ENCODE measurements at regions not wholly inside any gene's neighbourhood (a gene's known extent, or its start where the extent isn't known, plus 50 kb on each side); places are given as distances from the start of the nearest gene placed in this dataset.

DNA sequence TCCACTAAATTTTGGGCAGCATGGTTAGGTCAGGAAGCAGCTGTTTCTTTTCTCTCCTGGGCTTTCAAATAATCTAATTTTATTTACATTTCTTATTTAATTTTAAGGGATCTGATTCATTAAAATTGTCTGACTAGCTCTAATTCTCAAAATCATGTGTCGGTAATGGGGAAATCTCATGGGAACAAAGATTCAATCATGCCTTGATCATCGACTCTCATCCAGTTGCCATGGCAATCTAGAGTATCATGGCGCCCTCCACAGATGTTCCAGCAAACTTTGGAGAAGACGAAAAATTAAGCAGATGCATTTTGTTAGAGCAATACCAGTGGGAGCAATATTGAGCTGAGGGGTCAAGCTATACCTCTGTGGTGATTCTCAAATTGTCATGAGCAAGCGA is 358.0 kb upstream of the CDH4 start:
- H3K4me3 ChIP-seq (ENCODE audit: low read length): no peak overlapping the region
- DNase-seq (ENCODE audit: low read depth): no peak
- TF ChIP-seq, protein P1, sequence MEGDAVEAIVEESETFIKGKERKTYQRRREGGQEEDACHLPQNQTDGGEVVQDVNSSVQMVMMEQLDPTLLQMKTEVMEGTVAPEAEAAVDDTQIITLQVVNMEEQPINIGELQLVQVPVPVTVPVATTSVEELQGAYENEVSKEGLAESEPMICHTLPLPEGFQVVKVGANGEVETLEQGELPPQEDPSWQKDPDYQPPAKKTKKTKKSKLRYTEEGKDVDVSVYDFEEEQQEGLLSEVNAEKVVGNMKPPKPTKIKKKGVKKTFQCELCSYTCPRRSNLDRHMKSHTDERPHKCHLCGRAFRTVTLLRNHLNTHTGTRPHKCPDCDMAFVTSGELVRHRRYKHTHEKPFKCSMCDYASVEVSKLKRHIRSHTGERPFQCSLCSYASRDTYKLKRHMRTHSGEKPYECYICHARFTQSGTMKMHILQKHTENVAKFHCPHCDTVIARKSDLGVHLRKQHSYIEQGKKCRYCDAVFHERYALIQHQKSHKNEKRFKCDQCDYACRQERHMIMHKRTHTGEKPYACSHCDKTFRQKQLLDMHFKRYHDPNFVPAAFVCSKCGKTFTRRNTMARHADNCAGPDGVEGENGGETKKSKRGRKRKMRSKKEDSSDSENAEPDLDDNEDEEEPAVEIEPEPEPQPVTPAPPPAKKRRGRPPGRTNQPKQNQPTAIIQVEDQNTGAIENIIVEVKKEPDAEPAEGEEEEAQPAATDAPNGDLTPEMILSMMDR (conservative IDR thresholded peaks at IDR 0.05; ENCODE audit: low read length): no peak

DNA sequence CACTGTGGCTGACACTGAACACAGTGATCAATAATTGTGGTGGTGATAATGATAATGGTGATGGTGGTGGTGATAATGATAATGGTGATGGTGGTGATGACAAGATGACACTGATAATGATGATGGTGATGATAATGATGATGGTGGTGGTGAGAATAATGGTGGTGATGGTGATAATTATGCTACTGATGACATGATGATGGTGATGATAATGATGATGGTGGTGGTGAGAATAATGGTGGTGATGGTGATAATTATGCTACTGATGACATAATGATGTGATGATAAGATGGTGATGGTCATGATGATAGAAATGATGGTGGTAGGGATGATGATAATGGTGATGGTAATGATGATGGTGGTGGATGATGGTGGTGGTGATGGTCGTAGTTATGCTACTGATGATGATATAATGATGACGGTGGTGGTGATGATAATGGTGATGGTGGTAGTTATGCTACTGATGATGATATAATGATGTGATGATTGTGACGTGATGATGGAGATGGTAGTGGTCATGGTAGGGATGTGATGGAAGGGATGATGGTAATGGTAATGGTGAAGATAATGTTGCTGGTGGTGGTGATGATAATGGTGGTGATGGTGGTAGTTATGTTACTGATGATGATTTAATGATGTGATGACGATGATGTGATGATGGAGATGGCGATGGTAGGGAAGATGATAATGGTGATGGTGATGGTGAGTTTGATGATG is 356.5 kb upstream of the CDH4 start:
- DNase-seq (ENCODE audit: low read depth): no peak
- no peak overlapping the region for H3K4me3 ChIP-seq (ENCODE audit: low read length)
- TF ChIP-seq, protein P1 (conservative IDR thresholded peaks at IDR 0.05; ENCODE audit: low read length): no peak

DNA sequence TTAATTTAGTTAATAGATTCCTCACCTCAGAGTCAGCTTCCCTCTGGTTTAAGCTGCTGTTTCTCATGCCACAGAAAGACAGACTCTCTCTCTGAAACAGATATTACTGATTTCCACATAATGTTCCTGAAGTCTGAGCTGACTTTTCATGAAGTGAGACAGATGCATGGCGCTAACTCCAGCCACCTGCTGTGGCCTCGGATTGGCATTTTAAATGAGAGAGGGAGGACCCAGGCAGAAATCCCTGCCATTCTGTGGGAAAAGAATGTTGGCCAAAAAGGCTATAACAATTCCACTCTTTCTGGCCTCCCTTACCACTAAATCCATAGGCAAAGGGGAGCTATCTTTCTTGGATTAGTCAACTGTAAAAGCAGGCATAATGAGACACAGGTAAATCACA is 354.1 kb upstream of the CDH4 start:
- TF ChIP-seq, protein P1 (conservative IDR thresholded peaks at IDR 0.05; ENCODE audit: low read length): no peak
- no peak overlapping the region for H3K4me3 ChIP-seq (ENCODE audit: low read length)
- DNase-seq (ENCODE audit: low read depth): no peak

DNA sequence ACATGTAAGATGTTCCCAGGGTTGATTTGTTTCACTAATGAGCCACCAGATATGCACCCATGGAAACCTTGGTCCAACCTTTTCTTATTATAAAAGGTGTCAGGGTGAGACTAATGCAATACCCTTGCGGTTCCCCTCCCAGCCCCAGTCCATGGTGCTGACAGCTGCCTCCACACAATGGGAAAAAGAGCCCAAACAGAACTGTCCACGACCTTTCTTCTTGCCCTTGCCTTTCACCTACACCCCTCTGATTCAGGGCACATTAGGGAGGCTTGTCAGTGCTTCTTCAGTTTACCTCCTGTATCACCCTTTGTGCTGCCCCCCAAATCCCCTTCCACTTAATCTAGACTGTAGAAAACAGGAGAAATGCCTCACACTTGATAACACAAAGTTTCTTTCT is 352.7 kb upstream of the CDH4 start:
- DNase-seq (ENCODE audit: low read depth): no peak
- H3K4me3 ChIP-seq (ENCODE audit: low read length): no peak overlapping the region
- TF ChIP-seq, protein P1 (conservative IDR thresholded peaks at IDR 0.05; ENCODE audit: low read length): no peak

DNA sequence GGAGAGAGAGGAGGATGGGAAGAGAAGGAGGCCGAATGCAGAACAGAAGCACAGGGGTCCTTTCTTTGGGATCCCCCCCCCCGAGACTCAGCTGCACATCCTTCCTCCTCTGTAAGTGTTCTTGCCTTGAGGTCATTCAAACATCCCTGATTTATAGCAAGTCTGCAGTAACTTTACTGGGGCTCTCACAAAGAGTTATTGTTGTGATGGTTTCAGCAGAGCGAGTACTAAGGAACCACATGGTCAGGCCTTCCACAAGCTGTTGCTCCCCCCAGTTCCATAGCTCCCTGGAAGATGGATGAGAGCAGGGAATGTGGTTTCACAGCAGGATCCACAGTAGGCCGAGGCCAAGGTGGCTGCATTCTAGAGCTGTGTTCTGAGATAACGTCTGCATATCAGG is 351.4 kb upstream of the CDH4 start:
- TF ChIP-seq, protein P1 (conservative IDR thresholded peaks at IDR 0.05; ENCODE audit: low read length): no peak
- no peak overlapping the region for H3K4me3 ChIP-seq (ENCODE audit: low read length)
- DNase-seq (ENCODE audit: low read depth): no peak

DNA sequence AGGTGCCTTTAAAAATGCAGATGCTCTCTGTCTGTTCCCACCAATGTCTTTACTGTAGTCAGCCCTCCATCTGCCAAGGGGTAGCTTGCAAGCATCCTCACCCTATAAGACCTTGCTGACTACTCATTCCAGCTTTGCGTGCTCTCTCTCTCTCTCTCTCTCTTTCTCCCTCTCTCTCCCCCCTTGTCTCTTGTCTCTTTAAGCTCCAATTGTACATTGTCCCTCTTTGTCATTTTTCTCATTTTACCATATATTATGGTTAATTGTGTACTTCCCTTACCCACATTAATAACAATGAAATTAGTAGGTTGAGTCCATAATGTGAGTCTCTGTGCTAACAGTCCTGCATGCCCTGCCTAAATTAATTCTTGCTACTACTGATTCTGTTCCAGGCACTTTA is 350.2 kb upstream of the CDH4 start:
- no peak overlapping the region for H3K4me3 ChIP-seq (ENCODE audit: low read length)
- no peak for DNase-seq (ENCODE audit: low read depth)
- TF ChIP-seq, protein P1 (conservative IDR thresholded peaks at IDR 0.05; ENCODE audit: low read length): no peak

DNA sequence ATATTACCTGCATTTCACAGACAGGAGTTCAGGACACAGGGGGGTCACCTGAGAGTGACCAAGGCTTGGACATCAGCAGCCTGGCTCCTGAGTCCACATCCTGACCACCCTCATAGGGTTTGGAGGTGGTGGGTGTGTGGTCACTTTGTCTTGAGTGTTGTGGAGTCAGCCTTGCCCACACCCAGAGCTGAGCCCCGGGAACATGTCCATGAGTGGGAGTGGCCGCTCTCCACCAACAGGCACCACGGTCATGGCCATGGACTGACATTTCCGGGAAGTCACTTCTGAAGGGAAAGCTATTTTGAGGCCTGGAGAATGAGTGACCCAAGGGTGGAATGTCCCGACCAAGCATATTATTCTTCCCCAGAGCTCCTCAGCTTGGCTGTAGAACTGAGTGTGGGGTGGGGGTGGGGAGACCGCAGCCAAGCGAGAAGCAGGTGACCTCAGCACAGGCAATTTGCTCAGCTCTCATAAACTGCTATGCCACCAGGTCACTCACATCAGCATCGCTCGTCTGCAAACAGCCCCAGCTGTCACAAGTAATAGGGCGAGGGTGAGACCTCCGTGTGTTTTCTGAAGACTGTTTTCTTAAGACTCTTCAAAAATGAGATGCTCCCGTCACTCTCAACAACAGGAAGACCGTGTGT is 348.6 kb upstream of the CDH4 start:
- H3K4me3 ChIP-seq (ENCODE audit: low read length): no peak overlapping the region
- TF ChIP-seq, protein P1 (conservative IDR thresholded peaks at IDR 0.05; ENCODE audit: low read length): no peak
- DNase-seq (ENCODE audit: low read depth): no peak

Data from AG10803 (cell line).